Bronchial epithelial cell (primary cell): ENCODE measurements at regions not wholly inside any gene's neighbourhood (a gene's known extent, or its start where the extent isn't known, plus 50 kb on each side); places are given as distances from the start of the nearest gene placed in this dataset.

ENCODE experiments used
- DNase-seq: peaks from one replicate; pipeline ENCODE4 v3.0.0-alpha.2; 2010; ENCODE audit warnings: low read depth
- FAIRE-seq: peaks from 2 replicates; lab custom pipeline; 2011; peaks lifted over from hg19 to GRCh38; lab: Jason Lieb, UNC
- H3K27me3 ChIP-seq: 2 replicates; pipeline ENCODE4 v1.5.1; 2011; ENCODE audit warnings: low read length; ENCODE audit not compliant: control insufficient read depth, insufficient read depth
- H3K36me3 ChIP-seq: 2 replicates; pipeline ENCODE4 v1.5.1; 2011; ENCODE audit warnings: low read length; ENCODE audit not compliant: control insufficient read depth, insufficient read depth
- H3K4me3 ChIP-seq: 2 replicates; pipeline ENCODE4 v1.5.1; 2011; ENCODE audit warnings: mild to moderate bottlenecking, low read depth, low read length, control low read depth
- CTCF ChIP-seq: IDR thresholded peaks from 2 replicates; pipeline ENCODE4 v1.5.1; 2011; ENCODE audit warnings: mild to moderate bottlenecking, moderate library complexity, low read length, control low read depth, inconsistent platforms; ENCODE audit not compliant: insufficient read depth, severe bottlenecking

GRCh38 chr9:88738709-88739108 lies 203.7 kb downstream of the NXNL2 start:
- no peaks in the 10 kb centered on the region for H3K36me3 ChIP-seq
- no peaks in the 10 kb centered on the region for H3K27me3 ChIP-seq
- DNase-seq: no peak
- H3K4me3 ChIP-seq: no peak overlapping the region
- TF ChIP-seq CTCF: no peak
- no peak for FAIRE-seq

- H3K27me3 ChIP-seq: no peaks in the 10 kb centered on the region
- DNase-seq (no peak), FAIRE-seq (no peak)
- no peaks in the 10 kb centered on the region for H3K36me3 ChIP-seq
- no peak overlapping the region for H3K4me3 ChIP-seq
- no peak for TF ChIP-seq CTCF
Measured at GRCh38 chr9:88739373-88739772, 204.4 kb downstream of the NXNL2 start.

- Histone ChIP-seq H3K36me3 (no peaks in the 10 kb centered on the region), H3K27me3 (no peaks in the 10 kb centered on the region), H3K4me3 (no peak overlapping the region)
- DNase-seq: no peak
- FAIRE-seq: no peak
- TF ChIP-seq CTCF: no peak
Measured at GRCh38 chr9:88740844-88741243, 205.9 kb downstream of the NXNL2 start.

GRCh38 chr9:88741335-88741734 lies 206.4 kb downstream of the NXNL2 start:
- DNase-seq (no peak), FAIRE-seq (no peak)
- Histone ChIP-seq H3K4me3 (no peak overlapping the region), H3K36me3 (no peaks in the 10 kb centered on the region), H3K27me3 (no peaks in the 10 kb centered on the region)
- TF ChIP-seq CTCF: peak; percentile 15

DNA sequence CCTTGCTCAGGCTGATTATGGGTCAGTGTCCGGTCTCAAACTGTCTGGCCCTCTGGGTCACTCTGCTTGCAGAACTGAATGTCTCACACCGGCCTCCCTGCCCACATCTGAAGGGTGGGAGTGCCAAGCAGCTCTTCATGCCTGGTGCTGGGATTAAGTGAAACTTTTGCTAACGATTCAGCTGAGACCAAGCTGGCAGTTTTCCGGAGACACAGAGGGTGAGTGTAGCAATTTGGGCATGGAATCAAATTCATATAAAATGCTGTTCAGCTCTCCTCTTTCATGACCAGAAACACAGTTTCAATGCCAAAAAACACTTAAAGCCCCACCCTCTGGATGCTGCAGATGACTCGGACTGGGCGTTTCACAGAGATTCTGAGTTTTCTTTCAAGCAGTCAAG lies 207.5 kb downstream of the NXNL2 start:
- Histone ChIP-seq H3K4me3 (no peak overlapping the region), H3K27me3 (no peaks in the 10 kb centered on the region), H3K36me3 (no peaks in the 10 kb centered on the region)
- FAIRE-seq (no peak), DNase-seq (no peak)
- TF ChIP-seq CTCF: no peak

- no peak for FAIRE-seq
- TF ChIP-seq CTCF: no peak
- H3K4me3 ChIP-seq: no peak overlapping the region
- H3K36me3 ChIP-seq: no peaks in the 10 kb centered on the region
- no peaks in the 10 kb centered on the region for H3K27me3 ChIP-seq
- DNase-seq: no peak
Measured at GRCh38 chr9:88742905-88743304, 207.9 kb downstream of the NXNL2 start.
